Endothelial cell of umbilical vein (primary cell): ENCODE measurements at regions not wholly inside any gene's neighbourhood (a gene's known extent, or its start where the extent isn't known, plus 50 kb on each side); places are given as distances from the start of the nearest gene placed in this dataset.

Experiments used
- BruUV-seq: library from RNA; stranded (reverse); fragments of 400-500 nt; replicated peaks from 2 replicates; lab custom pipeline; 2021; lab: Mats Ljungman, UMichigan
- CTCF ChIA-PET: fragments of 300-600, 350-600 bp; sonication (Branson Sonifier 250); formaldehyde crosslinking; loops from one replicate; lab custom pipeline; 2021; ENCODE audit warnings: antibody characterized with exemption, inconsistent platforms; lab: Charles Lee
- POLR2A ChIA-PET: fragments of 300-600, 350-600 bp; sonication (Branson Sonifier 250); formaldehyde crosslinking; loops from one replicate; lab custom pipeline; 2021; ENCODE audit warnings: antibody characterized with exemption, inconsistent platforms; lab: Charles Lee
- DNase-seq: peaks from one replicate; pipeline ENCODE4 v3.0.0-alpha.2; 2011; ENCODE audit warnings: low read depth, low spot score
- FAIRE-seq: peaks from 2 replicates; lab custom pipeline; 2011; peaks lifted over from hg19 to GRCh38; lab: Jason Lieb, UNC
- H2AFZ ChIP-seq: 2 replicates; pipeline ENCODE4 v1.6.0; 2012; ENCODE audit warnings: low read depth, low read length, control low read depth, inconsistent platforms
- H3K27ac ChIP-seq: 2 replicates; pipeline ENCODE4 v1.5.1; 2011; ENCODE audit warnings: low read depth, mild to moderate bottlenecking, control low read depth, low read length, moderate library complexity; ENCODE audit not compliant: insufficient read depth
- H3K27me3 ChIP-seq, 2 experiments: 2 replicates each; pipeline versions ENCODE4 v1.6.0 to v1.6.1; 2011; ENCODE audit warnings: low read length in 2 of 2, mixed read lengths in 1 of 2; ENCODE audit not compliant: control insufficient read depth in 2 of 2, insufficient read depth in 2 of 2
- H3K36me3 ChIP-seq, 2 experiments: 2 replicates in 1 of 2; 3 replicates in 1 of 2; pipeline ENCODE4 v1.5.1; 2011; ENCODE audit warnings: low read length in 2 of 2, mild to moderate bottlenecking in 1 of 2, moderate library complexity in 1 of 2; ENCODE audit not compliant: control insufficient read depth in 2 of 2, insufficient read depth in 2 of 2; ENCODE audit errors: extremely low read depth in 1 of 2
- H3K4me1 ChIP-seq: 3 replicates; pipeline ENCODE4 v1.5.1; 2011; ENCODE audit warnings: mild to moderate bottlenecking, low read length; ENCODE audit not compliant: control insufficient read depth, insufficient read depth; ENCODE audit errors: extremely low read depth
- H3K4me2 ChIP-seq: 2 replicates; pipeline ENCODE4 v1.6.1; 2011; ENCODE audit warnings: low read length, control low read depth, mixed read lengths; ENCODE audit not compliant: insufficient read depth
- H3K4me3 ChIP-seq, 3 experiments: fragments of 200-600 bp in 1 of 3; sonication (generic), shearing (Covaris generic) in 1 of 3; replicated peaks in 1 of 3; 2 replicates each; pipeline ENCODE4 v1.5.1; 2011 to 2016; ENCODE audit warnings: control low read depth in 3 of 3, low read length in 3 of 3, mild to moderate bottlenecking in 2 of 3, inconsistent platforms in 1 of 3, low read depth in 1 of 3, moderate library complexity in 1 of 3; ENCODE audit not compliant: insufficient read depth in 1 of 3
- H3K79me2 ChIP-seq: 2 replicates; pipeline ENCODE4 v1.6.0; 2012; ENCODE audit warnings: low read length, inconsistent platforms; ENCODE audit not compliant: control insufficient read depth, insufficient read depth
- H3K9ac ChIP-seq: replicated peaks from 2 replicates; pipeline ENCODE3; 2011; ENCODE audit warnings: low read length, control low read depth; ENCODE audit not compliant: insufficient read depth; ENCODE audit errors: extremely low read depth
- H3K9me1 ChIP-seq: replicated peaks from 3 replicates; pipeline ENCODE4 v1.6.0; 2011; ENCODE audit warnings: mild to moderate bottlenecking, low read length; ENCODE audit not compliant: control insufficient read depth, insufficient read depth; ENCODE audit errors: extremely low read depth
- H3K9me3 ChIP-seq: replicated peaks from 2 replicates; pipeline ENCODE4 v1.5.1; 2012; ENCODE audit warnings: low read length, inconsistent platforms; ENCODE audit not compliant: control insufficient read depth, insufficient read depth
- H4K20me1 ChIP-seq: replicated peaks from 2 replicates; pipeline ENCODE3; 2011; ENCODE audit warnings: mild to moderate bottlenecking, low read length; ENCODE audit not compliant: control insufficient read depth, insufficient read depth; ENCODE audit errors: extremely low read depth
- CTCF ChIP-seq, 2 donors: IDR thresholded peaks; 1 replicate in 1 of 2; 2 replicates in 1 of 2; pipeline ENCODE4 v1.5.1; 2011; ENCODE audit warnings: low read length in 2 of 2, mild to moderate bottlenecking in 2 of 2, moderate library complexity in 2 of 2, control low read depth in 1 of 2, inconsistent platforms in 1 of 2, low read depth in 1 of 2; ENCODE audit not compliant: insufficient read depth in 1 of 2; ENCODE audit errors: extremely low read depth in 1 of 2
- EZH2 ChIP-seq: IDR thresholded peaks from 2 replicates; pipeline ENCODE4 v1.6.1; 2012; ENCODE audit warnings: borderline replicate concordance, low read depth, mild to moderate bottlenecking, moderate library complexity, low read length, inconsistent platforms; ENCODE audit not compliant: severe bottlenecking
- FOS ChIP-seq: IDR thresholded peaks from 2 replicates; pipeline ENCODE4 v1.6.1; 2011; ENCODE audit warnings: mild to moderate bottlenecking, low read length, moderate library complexity, borderline replicate concordance; ENCODE audit not compliant: insufficient read depth
- GATA2 ChIP-seq: IDR thresholded peaks from 2 replicates; pipeline ENCODE4 v1.7.0; 2011; ENCODE audit warnings: low read depth, mild to moderate bottlenecking, moderate library complexity, mixed read lengths, low read length; ENCODE audit not compliant: insufficient read length, insufficient read depth
- JUN ChIP-seq: IDR thresholded peaks from 2 replicates; pipeline ENCODE4 v1.6.1; 2011; ENCODE audit warnings: borderline replicate concordance, low read depth; ENCODE audit not compliant: insufficient read length, insufficient read depth
- POLR2A ChIP-seq: IDR thresholded peaks from 2 replicates; pipeline ENCODE4 v1.6.1; 2012; ENCODE audit warnings: low read depth, mild to moderate bottlenecking, control low read depth, low read length
- dilution Hi-C: fragments of 300-500 bp; cut with MboI; formaldehyde crosslinking; loops from one replicate; pipeline ENCODE4 v1.15.0; 2019; ENCODE audit warnings: low sequenced_read_pairs; ENCODE audit not compliant: extremely low pct_ligation_motif_present
- intact Hi-C: fragments of 100-400 bp; cut with micrococcal nuclease; formaldehyde crosslinking; loops from one replicate; pipeline ENCODE4 v1.10.0; 2022
- TF ChIP-seq, protein P1 (sequence below): IDR thresholded peaks from 2 replicates; pipeline ENCODE4 v1.6.1; 2011; ENCODE audit not compliant: insufficient read depth, insufficient read length

DNA sequence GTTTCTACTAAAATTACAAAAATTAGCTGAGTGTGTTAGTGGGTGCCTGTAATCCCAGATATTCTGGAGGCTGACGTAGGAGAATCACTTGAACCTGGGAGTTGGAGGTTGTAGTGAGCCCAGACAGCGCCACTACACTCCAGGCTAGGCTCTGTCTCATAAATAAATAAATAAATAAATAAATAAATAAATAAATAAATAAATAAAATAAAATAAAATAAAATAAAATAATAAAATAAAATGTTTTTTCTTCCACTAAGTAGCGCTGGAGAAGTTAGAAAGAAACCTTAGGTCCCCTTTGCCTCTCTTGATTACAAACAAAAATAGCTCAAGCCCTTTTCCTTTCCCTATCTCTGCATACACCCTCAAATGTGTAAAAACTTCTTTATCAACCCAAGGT lies 525.9 kb downstream of the IPMK start:
- no peaks in the 10 kb centered on the region for H3K27me3 ChIP-seq
- no peaks in the 10 kb centered on the region for H3K4me1 ChIP-seq
- POLR2A ChIA-PET, result no interaction called here
- DNase-seq (no peak), FAIRE-seq (no peak)
- H3K36me3 ChIP-seq, result no peaks in the 10 kb centered on the region
- H3K9me1 ChIP-seq, result no peaks in the 10 kb centered on the region
- no peak overlapping the region for H3K27ac ChIP-seq
- no peaks in the 10 kb centered on the region for H4K20me1 ChIP-seq
- no peak overlapping the region for H3K9ac ChIP-seq
- H2AFZ ChIP-seq, result no peak overlapping the region
- dilution Hi-C loops, result no loop called here
- TF ChIP-seq GATA2, result no peak
- no peak for TF ChIP-seq POLR2A
- TF ChIP-seq EZH2, result no peak
- TF ChIP-seq CTCF (IDR thresholded peaks at IDR 0.05; ENCODE audit: extremely low read depth in 1 of 2, insufficient read depth in 1 of 2, low read depth in 1 of 2, low read length in 2 of 2), result no peak
- TF ChIP-seq JUN, result no peak
- TF ChIP-seq FOS, result no peak
- TF ChIP-seq, protein P1, sequence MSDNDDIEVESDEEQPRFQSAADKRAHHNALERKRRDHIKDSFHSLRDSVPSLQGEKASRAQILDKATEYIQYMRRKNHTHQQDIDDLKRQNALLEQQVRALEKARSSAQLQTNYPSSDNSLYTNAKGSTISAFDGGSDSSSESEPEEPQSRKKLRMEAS, result no peak
- H3K79me2 ChIP-seq, result no peaks in the 10 kb centered on the region
- intact Hi-C loops, result no loop called here
- CTCF ChIA-PET, result no interaction called here
- no peak overlapping the region for H3K4me3 ChIP-seq
- H3K4me2 ChIP-seq, result no peak overlapping the region
- no TSS peak for BruUV-seq
- no peaks in the 10 kb centered on the region for H3K9me3 ChIP-seq
